Peyer's patch (tissue), 4 donors: ENCODE measurements at regions not wholly inside any gene's neighbourhood (a gene's known extent, or its start where the extent isn't known, plus 50 kb on each side); places are given as distances from the start of the nearest gene placed in this dataset.

Source experiments
- CTCF ChIP-seq, 6 experiments: fragments of 450-650 bp in 4 of 6; fragments of 200-600 bp in 2 of 6; sonication (generic) in 1 of 6; IDR thresholded peaks; one replicate each; pipeline ENCODE4 v1.5.1; 2017 to 2019; ENCODE audit warnings: antibody characterized with exemption in 6 of 6, mild to moderate bottlenecking in 3 of 6, moderate library complexity in 1 of 6
- POLR2A ChIP-seq, 2 donors: fragments of 450-650 bp; IDR thresholded peaks; one replicate each; pipeline ENCODE4 v1.5.1; 2017; ENCODE audit warnings: antibody characterized with exemption in 2 of 2, mild to moderate bottlenecking in 2 of 2, moderate library complexity in 2 of 2

DNA sequence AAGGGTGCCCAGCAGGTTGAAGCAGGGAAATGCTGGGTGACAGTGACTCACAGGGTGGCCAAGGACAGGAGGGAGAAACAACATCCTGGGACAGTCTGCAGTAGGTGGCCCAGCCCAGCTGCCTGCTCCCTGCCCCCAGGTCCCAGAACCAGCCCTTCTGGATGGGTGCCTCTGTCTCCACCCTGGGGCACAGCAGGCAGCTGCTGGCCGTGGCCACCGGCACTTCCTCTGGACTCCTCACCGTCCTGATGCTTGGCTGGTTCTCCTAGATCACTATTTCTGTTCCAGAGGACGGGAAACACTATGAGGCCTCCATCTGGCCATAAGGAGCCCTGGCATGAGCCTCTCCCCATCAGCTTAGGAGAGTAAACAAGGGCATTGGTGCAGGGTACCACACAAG lies 258.9 kb downstream of the XXYLT1 start:
- no peak for TF ChIP-seq CTCF (IDR thresholded peaks at IDR 0.05)
- TF ChIP-seq POLR2A (IDR thresholded peaks at IDR 0.05), result no peak
